Myocyte (in vitro differentiated cells): ENCODE measurements at regions not wholly inside any gene's neighbourhood (a gene's known extent, or its start where the extent isn't known, plus 50 kb on each side); places are given as distances from the start of the nearest gene placed in this dataset.

ENCODE experiments used
- DNase-seq: peaks from one replicate; pipeline ENCODE4 v3.0.0-alpha.2; 2012; ENCODE audit warnings: low read depth

DNA sequence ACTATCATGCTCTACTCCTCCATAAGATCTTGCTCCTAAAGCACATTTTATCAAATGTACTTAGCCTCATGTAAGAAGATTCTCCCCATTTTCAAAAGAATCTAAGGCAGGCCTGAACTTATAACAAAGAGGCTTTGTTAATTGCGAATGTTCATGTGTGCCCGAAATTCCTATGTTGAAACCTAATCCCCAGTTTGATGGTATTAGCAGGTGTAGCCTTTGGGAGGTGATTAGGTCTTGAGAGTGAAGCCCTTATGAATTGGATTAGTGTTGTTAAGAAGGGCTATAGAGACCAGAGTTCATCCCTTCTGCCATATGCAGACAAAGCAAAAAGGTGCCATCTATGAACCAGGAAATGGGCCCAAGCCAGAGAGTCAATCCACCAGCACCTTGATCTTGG is 234.5 kb downstream of the PAX3 start:
- DNase-seq: no peak

- DNase-seq: peak; percentile 42
Measured at GRCh38 chr2:222058819-222059445, 239.9 kb downstream of the PAX3 start.

GRCh38 chr2:222057347-222058073 is 241.3 kb downstream of the PAX3 start:
- DNase-seq: peak; percentile 20

DNA sequence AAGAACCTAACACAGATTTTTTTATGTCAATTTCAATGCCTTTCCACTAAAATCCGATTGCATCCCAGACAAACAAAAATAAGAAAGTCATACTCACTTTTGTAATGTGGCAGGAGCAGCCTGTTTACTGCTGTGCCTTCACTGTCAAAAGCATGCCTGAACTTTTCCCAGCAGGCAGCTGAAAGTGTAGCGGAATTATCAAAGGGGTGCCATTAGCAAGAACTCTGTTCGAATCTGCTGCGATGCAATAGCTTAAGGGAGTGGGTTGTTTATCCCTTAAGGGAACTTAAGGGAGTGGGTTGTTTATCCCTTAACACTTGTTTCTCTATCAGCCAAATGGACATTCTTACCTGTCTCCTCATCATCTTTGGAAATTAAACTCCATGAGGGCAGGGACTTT is 243.5 kb downstream of the PAX3 start:
- no peak for DNase-seq

DNA sequence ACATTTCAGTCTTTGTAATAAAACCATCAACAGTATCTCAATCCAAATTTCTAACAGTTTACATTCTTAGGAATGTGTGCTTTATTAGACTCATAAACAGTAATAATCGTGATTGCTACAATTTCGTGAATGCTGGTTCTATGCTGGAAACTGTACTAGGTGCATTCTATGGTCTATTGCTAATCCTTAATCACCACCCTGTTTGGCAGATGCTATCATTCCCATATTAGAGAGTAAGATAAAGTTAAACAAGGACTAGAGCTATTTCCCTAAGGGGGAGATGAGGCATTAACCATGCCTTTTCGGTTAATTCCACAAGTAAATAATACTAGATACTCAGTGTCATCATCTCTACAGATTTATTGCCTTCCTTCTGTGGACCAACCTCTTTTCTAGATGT is 244.0 kb downstream of the PAX3 start:
- DNase-seq: no peak

GRCh38 chr2:222052934-222053367 is 245.8 kb downstream of the PAX3 start:
- DNase-seq: no peak

DNA sequence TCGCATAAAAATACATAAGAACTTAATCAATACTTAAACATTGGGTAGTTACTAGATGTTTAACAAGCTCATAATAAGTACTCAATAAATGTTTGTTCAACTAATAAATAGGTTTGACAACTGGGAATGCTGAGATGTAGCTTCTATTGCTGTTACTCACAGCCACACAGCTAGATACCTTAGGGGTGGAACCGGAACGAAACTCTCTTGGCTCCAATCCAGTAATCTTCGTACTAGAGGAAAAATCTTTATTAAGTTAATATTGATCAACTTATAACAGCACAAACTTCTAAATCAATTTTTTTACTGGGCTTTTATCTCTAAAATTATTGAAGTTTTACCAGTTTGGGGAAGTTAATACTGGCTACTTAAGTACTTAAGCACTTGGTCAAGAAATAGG is 247.8 kb downstream of the PAX3 start:
- no peak for DNase-seq

DNA sequence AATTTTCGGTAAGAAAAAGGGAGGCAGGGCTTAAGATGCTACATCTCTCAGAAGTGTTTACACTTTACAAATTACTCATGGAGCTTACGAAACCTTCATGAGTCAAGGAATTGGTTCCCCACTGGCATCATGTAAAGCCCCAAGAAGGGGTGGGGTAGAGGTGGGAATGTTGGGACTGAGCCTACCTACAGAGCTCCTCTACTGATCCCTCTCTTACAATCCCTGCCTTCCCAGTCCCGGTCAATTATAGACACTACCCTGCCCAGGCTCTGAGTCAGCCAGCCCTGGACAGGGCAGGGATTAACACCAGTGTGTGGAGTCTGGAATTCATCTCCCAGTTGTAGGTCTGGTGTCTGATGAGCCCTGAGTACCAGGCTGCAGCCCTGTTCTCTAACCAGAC is 248.9 kb downstream of the PAX3 start:
- DNase-seq: peak; percentile 61

- DNase-seq: no peak
Measured at GRCh38 chr2:222043897-222044296, 254.9 kb downstream of the PAX3 start.

GRCh38 chr2:222042666-222043065 is 256.1 kb downstream of the PAX3 start:
- no peak for DNase-seq

GRCh38 chr2:222040333-222040732 is 258.5 kb downstream of the PAX3 start:
- no peak for DNase-seq

DNA sequence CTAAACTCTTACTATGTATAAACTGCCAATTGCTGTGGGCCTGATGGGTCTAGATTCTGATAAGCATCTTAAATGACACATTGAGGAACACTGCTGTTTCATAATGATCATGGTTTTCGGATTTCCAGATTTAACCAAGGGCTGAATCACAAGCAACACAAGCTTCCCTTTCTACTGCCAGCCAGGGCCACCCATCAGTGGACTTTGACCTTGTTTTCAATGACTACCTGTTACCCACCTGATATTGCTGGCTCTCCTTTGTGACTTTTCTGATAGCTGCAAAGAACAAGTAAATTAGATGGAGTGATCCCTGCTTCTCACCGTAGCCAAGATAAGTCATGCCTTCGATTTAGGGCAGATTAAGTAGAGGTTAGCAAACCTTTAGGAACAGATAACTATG is 259.0 kb downstream of the PAX3 start:
- no peak for DNase-seq

GRCh38 chr2:222038067-222038802 is 260.6 kb downstream of the PAX3 start:
- DNase-seq: peak; percentile 30

GRCh38 chr2:222037211-222037610 is 261.6 kb downstream of the PAX3 start:
- no peak for DNase-seq

DNA sequence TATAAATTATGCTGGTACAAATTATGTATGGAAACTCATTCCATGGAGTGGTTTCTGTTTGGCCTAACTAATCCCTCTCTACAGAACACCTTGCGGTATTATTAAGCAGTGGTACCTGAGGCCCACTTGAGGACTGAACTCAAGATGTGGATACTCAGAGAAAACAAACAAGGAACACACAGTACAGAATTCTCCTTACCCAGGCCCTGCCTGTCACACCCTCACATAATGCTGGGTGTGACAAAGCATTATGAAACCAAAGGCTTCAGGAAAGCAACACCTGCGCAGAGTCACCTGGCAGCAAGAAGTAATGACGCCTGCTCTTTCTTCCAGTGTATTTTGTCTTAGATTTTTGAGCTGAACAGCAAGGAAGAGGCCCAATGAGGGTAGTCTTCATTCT is 264.7 kb downstream of the PAX3 start:
- no peak for DNase-seq

DNA sequence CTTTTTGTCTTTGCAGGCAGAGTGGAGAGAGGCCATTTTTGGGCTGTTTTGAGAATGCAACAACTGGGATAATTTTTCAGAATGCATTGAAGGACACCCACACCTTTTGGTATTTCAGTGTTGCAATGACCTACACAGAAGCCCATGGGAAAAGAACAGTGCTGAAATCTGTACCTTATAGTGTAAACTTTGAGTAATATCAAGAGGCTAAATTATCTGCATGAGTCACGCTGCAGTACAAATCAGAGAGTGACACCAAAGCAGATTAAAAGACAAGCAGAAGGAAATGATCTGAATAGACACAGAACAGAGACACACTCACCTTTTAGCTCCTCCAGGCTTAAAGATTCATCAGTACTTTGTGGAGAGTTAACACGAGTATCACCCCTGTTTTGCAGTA is 265.3 kb downstream of the PAX3 start:
- no peak for DNase-seq

DNA sequence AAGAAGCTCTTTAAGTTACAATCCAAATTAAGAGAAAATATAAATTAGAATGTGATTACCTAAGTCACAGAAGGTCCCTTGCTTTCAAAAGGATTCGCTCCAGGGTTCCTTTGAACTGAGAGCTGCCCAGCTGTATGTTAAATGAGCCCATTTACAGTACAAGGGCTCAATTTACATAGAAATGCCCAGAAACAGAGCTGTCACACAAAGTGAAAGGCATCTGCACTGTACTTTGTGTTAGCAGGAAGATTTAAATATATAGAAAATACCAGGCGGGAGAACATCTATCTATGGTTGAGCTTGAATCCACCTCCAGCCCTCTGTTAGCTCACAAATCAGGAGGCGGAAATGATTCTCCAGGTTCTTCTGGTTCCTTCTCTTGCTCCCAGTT is 272.9 kb downstream of the PAX3 start:
- DNase-seq: no peak

DNA sequence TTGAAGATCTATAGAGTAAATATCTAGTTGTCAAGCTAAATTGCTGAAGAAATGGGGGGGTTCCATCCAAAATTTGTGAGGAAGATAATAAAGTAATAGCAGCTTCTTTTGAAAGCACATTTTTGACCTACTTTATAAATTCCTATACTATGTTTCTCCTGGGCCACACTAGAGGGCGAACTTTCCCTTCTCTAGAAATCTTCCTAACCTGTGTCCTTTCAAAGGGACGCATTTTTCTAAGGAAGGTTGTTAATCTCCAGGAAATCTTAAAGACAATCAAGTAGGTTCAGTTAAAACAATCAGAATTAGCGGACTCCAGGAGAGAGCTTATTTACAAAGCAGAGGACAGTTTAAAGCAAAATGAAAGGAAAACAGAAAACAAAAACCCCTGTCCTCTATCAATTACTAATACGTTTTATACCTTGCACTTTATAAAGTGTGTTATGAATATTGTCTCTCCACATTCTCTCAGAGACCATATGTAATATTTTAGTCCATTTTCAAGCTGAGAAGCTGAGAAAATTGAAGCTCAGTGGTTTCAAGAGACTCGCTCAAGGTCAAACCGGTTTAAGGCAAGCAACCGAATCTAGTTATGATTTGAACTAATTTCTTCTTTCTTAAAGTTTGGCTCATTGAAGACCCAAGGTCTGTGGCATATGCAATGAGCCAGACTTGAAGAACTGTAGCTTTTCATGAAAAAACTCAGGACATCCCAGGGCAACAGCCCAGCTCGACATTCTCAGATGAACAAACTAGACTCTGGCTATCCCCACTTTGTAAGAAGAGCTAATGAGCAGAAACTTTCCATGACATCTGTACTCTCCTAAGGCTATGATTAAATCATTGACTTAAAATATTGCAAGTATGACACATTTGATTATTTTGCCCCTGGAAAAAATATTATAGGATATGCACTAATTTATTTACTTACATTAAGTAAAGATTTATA is 273.6 kb downstream of the PAX3 start:
- DNase-seq: peak; percentile 48

- DNase-seq: no peak
Measured at GRCh38 chr2:222017252-222017850, 281.4 kb downstream of the PAX3 start.

DNA sequence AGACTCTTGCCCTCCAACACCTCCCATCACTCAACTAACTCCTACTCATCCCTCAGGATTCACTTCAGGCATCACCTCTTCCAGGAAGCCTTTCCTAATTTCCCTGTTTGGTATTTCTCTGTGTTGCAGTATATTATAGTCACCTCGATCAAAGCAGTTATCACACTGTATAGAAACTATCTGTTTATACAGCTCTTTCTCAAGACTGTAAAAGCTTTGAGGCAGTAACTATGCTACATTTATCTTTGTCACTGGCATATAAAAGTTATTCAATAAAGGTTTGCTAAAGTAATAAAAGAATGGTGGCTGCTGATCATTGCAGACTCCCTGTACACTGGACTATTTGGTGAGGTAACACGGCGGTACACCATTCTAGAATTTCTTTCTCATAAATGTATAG is 284.9 kb downstream of the PAX3 start:
- no peak for DNase-seq

DNA sequence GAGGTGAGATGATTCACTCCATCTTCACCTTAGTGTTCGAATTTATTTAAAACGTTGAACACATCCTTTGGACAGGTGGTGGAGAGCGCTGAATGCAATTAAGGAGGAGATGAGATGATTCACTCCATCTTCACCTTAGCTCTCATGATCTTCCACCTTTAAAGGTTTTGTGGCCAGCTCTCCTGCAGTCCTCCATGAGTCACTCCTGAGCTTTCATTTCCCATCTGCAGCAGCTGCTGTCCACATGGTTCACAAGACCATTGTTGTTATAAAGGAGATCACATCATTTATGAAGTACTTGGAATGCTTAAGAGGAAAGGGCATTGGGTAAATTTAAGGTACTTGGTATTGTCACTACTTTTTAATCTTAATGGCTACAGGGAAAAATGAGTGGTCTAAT is 298.5 kb downstream of the PAX3 start:
- DNase-seq: peak; percentile 75
